HTR-8/SVneo (cell line): ENCODE measurements at regions not wholly inside any gene's neighbourhood (a gene's known extent, or its start where the extent isn't known, plus 50 kb on each side); places are given as distances from the start of the nearest gene placed in this dataset.
"Not testable (repeated sequence)": the region's sequence is repeated elsewhere in the genome, so short reads cannot be mapped to it uniquely, and the experiment has no call there.

ENCODE experiments used
- DNase-seq: peaks from one replicate; pipeline ENCODE4 v3.0.0; 2011; ENCODE audit warnings: low spot score, mixed read lengths; ENCODE audit not compliant: insufficient read length
- FAIRE-seq: peaks from 2 replicates; lab custom pipeline; 2011; peaks lifted over from hg19 to GRCh38; lab: Jason Lieb, UNC

DNA sequence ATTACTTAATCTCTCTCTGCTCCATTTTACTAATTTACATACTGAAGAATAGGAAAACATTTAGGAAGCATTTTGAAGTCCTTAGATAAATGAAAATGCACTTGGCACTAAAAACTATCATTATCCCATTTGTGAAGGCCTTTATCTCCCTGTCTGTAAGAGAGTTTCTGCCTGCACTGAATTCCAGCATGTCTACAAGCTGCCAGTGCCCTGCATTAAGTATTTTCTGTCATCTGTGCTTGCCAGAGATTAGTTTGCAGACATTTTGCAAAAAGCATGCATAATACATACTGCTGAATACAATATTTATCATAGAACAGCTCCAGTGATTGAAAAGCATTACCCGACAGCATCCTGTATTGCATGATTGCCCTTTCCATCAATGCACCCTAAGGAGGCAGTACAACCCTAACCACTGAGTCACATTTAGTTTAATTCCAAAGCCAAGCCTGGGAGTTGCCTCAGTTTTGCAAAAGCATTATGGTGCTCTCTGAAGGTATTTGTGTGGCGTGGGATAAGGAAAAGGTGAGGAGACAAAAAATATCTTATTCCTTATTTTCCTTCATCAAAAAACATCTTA, 280.2 kb upstream of the TOM1L1 start:
- DNase-seq (no peak), FAIRE-seq (no peak)

DNA sequence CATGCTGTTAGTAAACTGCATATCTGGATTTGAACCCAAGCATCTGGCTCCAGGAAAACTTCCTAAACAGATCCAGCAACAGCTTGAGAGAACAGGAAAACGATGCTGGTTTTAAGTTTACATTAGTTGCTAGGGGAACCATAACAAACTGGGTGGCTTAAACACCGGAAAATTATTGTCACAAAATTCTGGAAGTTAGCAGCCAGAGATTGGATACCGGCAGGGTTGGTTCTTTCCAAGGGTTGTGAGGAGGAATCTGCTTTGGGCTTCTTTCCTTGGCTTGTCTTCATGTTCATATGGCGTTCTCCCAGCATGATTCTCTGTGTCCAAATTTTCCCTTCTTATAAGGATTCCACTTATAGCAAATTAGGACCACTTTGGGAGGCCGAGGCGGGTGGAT, 276.9 kb upstream of the TOM1L1 start:
- no peak for DNase-seq
- FAIRE-seq = no peak

DNA sequence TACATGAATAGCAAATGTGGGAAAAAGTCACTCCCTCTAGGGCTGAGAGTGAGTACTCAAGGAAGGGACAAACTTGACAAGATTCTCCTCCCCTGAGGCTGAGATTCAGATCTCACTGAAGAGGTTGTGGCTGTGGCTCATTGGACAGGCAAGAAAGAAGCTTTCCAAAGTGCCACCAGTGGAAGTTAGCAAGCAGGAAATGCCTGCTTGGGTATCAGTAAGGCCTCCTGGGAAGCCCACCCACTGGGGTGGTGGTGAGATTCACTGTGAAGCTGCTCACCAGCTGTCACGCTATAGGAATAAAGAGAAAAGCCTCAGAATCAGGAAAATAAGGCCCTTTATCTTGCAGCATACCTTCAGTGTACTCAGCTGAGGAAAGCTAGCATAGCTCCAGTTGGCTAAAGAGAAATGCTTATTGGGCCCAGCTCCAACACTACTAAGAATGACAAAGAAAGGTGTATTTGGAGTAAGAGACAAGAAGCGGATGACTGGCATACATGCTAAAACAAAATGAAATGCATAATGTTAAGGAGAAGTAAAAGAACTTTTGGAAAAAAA, 274.4 kb upstream of the TOM1L1 start:
- FAIRE-seq (no peak), DNase-seq (no peak)

DNA sequence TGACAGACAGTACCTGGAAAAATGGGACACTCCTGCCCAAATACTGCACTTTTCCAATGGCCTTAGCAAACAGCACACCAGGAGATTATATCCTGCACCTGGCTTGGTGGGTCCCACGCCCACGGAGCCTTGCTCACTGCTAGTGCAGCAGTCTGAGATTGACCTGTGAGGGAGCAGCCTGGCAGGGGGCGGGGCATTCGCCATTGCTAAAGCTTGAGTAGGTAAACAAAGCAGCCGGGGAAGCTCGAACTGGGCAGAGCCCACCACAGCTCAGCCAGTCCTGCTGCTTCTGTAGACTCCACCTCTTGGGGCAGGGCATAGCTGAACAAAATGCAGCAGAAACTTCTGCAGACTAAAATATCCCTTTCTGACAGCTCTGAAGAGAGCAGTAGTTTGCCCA, 261.2 kb upstream of the TOM1L1 start:
- not testable (repeated sequence) for DNase-seq, FAIRE-seq

DNA sequence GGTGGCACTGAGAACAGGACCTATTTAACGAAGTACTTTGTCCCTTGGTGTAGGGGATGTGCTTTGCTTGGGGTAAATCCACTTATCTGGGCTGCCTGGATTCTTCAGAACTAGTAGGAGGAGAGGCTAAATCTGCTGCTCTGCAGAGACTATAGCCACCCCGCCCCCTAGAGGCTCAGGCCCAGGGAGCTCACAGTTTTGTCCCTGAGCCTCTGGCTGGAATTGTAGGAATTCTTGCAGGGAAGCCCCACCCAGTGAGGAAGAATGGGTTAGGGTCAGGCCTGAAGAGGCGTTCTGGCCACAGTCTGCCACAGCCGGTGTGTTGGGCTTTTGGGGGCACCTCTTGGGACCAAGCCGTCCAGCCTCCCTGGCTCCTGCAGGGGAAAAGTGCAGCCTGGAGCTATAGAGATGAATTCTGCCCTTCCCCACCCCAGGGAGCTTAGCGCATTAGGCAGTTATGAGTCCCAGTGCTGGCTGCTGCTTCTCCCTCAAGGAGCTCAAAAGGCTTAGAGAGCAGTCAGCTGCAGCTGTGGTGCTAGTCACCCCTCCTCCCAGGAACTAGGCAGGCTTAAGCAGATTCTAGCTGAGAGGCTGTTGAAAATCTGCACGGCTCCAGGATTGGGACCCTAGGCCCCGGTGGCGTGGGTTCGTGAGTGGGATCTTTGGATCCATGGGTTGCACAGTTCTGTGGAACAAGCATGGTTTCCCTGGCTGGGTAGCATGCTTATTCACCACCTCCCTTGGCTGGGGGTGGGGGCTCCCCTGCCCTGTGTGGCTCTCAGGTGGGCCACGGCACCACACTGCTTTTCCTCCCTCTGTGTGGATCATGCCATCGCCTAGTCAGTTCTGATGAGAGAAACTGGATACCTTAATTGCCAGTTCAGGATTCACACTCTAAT, 237.4 kb upstream of the TOM1L1 start:
- no peak for DNase-seq
- FAIRE-seq = no peak

DNA sequence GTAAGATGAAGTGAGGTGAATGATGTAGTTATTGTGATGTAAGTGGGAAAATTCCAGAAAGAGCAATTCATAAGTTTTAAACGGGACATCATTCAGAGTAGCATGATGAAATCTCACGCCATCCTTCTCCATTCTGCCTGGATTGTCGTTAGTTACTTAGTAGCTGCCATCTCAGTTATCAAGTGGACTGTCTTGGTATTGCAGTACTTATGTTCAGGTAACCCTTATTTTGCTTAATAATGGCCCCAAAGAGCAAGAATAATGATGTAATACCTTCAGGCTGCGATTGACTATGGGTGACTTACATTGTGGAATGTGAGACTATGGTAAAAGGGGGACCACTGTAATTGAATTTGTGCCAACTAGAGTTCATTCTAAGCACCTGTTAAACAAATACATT, 234.1 kb upstream of the TOM1L1 start:
- DNase-seq (no peak), FAIRE-seq (peak; percentile 31)

DNA sequence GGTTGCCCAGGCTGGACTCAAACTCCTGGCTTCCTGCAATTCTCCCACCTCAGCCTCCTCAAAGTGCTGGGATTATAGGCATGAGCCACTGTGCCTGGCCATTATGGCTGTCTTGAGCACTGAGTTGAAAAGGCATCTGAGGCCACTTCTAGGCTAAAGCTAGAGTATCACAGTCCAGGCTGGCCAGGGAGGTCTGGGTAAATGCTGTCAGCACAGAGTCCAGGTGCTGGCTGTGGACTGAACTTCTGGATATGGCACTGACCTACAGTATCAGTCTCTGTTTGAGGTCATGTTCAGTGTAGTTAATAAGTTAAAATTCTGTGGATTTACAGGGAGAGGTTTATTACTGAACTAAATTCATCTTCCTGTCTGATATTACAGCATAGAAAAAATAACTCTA, 222.5 kb upstream of the TOM1L1 start:
- DNase-seq = no peak
- FAIRE-seq = no peak

DNA sequence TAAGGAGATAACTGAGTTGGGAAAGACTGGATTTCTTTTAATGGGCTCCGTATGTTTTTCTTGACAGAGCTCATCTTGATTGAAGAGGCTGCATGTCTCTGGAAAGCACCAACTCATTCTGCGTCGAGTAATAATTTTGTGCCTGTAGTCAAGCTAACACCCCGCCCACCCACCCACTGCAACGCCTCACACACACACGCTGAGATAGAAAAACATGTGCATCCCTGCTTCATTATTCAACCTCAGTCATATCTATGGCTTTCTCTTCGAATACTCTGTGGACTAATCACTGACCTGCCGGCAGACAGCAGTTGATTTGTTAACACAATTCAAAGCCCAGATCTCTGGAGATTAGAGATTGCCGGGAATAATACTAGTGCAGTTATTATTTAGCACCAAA, 220.2 kb upstream of the TOM1L1 start:
- DNase-seq (no peak), FAIRE-seq (no peak)

DNA sequence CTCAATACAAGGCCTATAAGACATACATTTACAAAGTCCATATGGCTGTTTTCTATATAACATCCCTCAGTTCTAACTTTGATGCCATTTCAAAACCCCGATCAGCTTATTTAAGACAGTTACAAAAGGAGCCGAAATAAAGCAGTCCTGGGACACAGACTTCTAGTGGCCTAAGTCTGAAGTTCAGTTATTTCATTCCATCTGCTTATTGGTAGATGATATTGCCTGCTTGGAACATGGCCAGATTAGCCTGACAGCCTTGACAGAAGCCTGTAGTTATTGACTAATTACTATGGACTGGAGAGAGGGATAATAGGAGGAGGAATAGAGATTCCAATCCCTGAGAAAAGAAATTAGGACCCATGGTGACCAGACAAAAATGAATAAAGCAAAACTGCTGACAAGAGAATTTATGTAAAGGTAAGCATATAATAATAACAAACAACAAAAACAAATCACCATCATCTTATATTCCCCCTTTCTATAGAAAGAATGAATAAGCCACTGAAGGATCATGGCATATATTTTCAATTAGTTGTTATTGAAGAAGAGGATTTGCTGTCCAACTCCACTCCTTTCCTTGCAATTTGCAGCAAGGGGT, 206.3 kb upstream of the TOM1L1 start:
- DNase-seq = no peak
- no peak for FAIRE-seq

DNA sequence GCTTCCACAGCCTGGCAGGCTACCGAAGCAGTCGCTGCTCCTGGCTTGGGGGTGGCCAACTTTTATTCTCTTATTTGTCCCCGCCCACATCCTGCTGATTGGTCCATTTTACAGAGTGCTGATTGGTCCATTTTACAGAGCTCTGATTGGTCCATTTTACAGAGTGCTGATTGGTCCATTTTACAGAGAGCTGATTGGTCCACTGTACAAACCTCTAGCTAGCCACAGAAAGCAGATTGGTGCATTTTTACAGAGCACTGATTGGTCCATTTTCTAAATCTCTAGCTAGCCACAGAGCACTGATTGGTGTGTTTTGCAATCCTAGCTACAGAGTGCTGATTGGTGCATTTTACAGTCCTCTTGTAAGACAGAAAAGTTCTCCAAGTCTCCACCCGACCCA, 187.9 kb upstream of the TOM1L1 start:
- not testable (repeated sequence) for FAIRE-seq, DNase-seq

DNA sequence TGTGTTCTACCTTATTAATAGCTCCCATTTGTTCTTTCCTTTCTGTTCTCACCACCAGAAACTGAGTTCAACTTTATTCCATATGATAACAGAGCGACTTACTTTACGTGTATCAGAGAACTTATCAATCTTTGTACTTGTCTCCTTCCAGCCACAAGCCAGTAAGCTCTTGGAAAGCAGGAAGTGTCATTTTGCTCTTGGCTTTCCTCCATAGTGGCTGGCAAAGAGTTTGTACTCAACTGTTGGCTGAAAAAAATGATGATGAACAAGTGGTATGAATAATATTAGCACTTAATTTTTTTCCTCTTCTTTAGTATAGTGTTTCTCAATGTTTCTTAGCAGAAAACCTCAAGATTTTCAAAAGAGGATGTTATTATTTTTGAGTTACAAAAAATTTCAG, 182.4 kb upstream of the TOM1L1 start:
- DNase-seq (no peak), FAIRE-seq (no peak)

DNA sequence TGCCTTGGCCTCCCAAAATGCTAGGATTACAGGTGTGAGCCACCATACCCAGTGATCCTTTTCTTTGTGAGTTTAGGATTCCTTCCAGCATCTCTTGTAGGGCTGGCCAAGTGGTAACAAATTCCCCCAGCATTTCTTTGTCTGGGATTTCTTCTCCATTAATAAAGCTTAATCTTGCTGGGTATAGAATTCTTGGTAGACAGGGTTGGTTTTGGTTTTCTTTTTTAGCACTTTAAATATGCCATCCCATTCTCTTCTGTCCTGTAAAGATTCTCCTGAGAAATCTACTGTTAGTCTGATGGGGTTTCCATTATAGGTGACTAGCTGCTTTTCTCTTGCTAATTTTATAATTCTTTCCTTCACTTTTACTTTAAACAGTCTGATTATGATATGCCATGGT, 173.0 kb upstream of the TOM1L1 start:
- no peak for FAIRE-seq
- no peak for DNase-seq

DNA sequence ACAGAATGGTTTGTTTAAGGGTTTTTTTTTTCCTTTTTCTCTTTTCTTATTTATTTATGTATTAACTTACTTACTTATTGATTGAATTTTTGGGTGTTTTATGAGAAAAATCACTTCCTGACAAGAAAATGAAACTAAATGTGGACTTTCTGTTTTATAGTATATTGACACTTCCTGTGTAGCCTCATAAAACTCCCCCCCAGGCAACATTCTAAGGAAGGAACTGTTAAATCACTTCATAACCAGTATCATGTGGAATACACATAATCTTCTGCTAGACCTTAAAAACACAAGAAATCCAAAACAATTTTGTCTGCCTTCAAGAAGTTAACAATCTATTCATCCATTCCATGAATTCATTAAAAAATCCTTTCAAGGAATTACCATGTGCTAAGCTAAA, 164.1 kb upstream of the TOM1L1 start:
- FAIRE-seq (no peak), DNase-seq (no peak)

DNA sequence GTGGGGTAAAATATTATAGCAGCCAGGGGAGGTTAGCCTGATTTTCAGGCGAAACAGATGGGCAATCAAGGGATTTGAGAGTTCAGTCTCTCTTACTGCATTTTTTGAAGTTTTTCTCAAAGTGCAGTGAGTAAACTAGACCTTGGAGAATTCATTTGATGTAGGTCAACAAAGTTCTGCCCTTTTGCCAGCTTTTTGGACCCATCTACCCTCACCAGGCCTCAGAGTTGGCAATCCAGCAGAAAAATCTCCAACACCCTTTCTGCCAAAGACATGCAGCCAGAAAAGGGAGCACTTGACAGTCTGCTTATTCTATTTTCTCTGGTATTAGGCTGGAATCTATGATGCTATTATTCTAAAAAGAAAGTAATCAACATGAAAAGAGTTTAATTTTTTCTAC, 162.2 kb upstream of the TOM1L1 start:
- no peak for FAIRE-seq
- DNase-seq = no peak

DNA sequence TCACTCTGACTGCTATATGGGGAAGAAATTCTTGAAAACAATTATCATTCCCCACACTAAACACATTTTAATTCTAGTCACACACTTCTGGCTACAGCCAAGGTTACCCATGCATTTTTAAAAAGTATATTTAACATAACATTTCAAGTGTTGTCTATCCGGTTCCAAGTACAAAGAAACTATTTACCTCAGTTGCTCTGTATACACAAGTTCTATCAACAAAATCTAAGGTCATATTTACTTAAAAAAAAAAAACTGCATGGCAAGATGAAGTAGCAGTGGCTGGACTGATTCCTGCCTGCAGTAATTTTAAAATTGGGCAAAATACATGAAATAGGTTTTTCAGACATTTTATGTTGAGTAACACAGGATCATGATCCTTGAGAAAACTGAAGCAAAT, 155.9 kb upstream of the TOM1L1 start:
- DNase-seq = no peak
- FAIRE-seq = no peak

DNA sequence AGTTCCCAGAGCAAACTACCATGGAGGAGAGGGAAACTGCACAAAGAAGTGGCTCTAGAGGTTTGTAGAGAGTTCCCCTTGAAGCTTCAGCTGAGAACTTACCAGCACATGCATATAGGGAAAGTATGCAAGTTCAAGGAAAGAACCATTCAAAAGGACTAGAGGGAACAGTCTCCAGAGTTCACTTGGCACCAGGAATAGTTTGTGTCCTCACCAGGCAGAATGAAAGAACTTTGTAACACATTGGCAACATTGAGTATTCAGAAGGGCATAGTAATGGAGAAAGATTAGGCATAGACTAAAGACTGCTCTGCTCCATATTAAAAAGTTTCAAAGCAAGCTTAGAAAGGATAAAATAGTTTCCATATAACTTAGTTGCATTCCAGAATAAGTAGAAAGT, 155.4 kb upstream of the TOM1L1 start:
- no peak for FAIRE-seq
- DNase-seq = no peak

DNA sequence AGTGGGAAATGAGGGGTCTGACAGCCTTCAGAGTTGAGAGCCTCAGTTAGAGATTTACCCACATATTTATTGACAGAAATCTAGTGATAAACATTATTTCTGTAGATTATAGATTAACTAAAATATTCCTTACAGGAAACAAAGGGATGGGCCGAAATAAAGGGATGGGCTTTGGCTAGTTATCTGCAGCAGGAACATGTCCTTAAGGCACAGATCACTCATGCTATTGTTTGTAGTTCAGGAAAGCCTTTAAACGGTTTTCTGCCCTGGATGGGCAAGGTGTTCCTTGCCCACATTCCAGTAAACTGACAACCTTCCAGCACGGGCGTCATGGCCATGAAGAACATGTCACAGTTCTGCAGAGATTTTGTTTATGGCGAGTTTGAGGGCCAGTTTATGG, 154.8 kb upstream of the TOM1L1 start:
- DNase-seq (no peak), FAIRE-seq (no peak)

DNA sequence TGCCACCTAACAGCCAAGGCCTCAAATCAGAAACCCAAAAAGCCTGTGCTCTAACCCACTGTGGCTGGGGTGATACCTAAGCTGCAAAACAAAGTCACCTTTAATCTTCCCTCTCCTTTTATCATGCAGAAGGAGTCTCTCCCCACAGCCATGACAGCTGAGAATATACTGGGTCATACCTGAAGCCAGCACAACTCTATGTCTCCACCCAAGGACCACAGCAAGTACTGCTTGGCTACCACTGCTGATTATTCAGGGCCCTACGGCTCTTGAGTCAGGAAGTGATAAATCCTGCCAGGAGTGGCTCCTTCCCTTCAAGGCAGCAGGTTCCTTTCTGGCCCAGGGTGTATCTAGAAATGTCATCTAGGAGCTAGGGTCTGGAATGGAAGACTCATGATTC, 151.5 kb upstream of the TOM1L1 start:
- DNase-seq = no peak
- FAIRE-seq = no peak

DNA sequence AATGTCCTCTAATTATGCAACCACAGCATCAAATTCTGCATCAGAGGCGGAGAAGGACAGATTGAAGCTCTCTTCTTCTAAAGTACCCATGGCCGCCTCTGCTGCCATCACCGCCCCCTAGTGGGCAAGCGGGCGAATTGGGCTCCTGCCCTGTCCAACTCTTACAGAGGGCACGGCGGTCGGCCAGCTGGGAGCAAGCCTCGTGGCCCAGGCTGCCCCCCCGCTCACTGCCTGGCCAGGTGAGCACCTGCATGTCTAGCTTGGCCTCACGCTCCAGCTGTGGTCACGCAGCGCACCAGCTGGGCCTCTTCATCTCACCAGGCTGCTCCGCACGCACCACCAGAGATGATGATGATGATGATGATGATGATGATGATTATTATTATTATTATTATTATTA, 146.1 kb upstream of the TOM1L1 start:
- no peak for DNase-seq
- FAIRE-seq = no peak

DNA sequence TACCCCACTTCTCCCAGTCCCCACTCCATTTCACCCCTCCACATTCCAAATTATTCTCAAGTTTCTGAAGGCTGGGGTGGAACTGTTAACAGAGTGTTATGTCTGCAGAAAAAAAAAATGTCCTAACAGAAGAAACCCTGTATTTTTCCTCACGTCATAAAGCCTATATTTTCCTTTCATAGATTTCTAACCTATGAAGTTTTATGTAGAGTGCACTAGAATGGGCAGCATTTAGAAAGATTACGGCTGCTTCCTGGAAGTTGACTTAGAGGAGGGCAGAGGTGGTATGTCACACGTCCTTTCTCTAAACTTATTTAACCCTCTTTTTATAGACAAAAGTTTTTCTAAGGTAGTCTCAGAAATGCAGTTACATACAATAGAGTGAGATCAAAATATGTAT, 139.8 kb upstream of the TOM1L1 start:
- FAIRE-seq = no peak

DNA sequence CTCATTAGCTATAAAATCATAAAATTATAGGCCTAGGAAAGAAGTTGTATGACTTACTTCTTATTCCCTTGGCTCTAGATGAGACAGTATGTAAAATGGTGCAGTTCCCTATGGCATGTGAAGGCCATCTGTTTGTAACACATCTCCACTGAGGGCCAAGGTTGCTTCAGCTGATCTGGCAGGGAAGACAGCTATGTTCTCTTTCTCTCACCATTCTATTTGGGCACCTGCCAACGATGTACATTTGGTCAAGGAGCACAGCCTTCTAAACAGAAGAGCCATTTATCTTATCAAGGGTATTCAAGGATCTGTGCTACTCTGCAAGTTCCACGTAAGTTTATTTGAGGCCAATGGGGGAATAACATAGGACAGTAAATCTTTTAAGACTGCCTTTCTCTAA, 129.8 kb upstream of the TOM1L1 start:
- DNase-seq (no peak), FAIRE-seq (peak; percentile 4)

More for the DNA sequence above, 139.8 kb upstream of the TOM1L1 start:
- DNase-seq = no peak
